ENCODE measurements at regions not wholly inside any gene's neighbourhood (a gene's known extent, or its start where the extent isn't known, plus 50 kb on each side); places are given as distances from the start of the nearest gene placed in this dataset.

GRCh38 chr6:104201557-104201956 lies 658.2 kb downstream of the HACE1 start:
- no peak for TF ChIP-seq CTCF (IDR thresholded peaks at IDR 0.05)
- TF ChIP-seq POLR2A (IDR thresholded peaks at IDR 0.05): no peak
- TF ChIP-seq POLR2AphosphoS5 (IDR thresholded peaks at IDR 0.05): no peak
- no peak for TF ChIP-seq EP300 (IDR thresholded peaks at IDR 0.05)
